Loucy (cell line): ENCODE measurements at regions not wholly inside any gene's neighbourhood (a gene's known extent, or its start where the extent isn't known, plus 50 kb on each side); places are given as distances from the start of the nearest gene placed in this dataset.

Experiments used
- EZH2phosphoT487 ChIP-seq: fragments of 200-600 bp; IDR thresholded peaks from 2 replicates; pipeline ENCODE4 v1.6.1; 2018; ENCODE audit warnings: antibody characterized with exemption, mild to moderate bottlenecking, moderate library complexity, borderline replicate concordance
- TF ChIP-seq, protein P1 (sequence below): fragments of 200-600 bp; sonication (generic); conservative IDR thresholded peaks from 2 replicates; pipeline ENCODE4 v1.5.1; 2014; ENCODE audit warnings: mild to moderate bottlenecking, antibody characterized with exemption, low read length

DNA sequence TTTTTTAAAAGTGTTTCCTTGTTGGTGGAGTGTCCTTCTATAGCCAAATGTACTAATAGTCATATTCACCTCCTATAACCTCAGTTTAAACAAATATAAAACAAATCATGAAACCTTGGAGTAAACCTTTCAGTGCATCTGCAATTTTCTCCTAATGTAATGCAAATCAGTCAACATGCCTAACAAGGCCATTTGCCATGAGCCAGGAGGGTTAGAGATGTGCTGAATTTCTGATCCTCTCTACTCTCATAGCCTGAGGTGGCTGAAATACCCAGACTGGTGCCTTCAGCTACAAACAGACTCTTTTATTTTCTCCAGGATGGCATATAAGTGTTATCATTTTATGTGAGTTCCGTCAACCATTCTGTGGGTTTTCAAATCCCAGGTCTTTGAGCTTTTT lies 908.1 kb downstream of the GALC start:
- TF ChIP-seq, protein P1, sequence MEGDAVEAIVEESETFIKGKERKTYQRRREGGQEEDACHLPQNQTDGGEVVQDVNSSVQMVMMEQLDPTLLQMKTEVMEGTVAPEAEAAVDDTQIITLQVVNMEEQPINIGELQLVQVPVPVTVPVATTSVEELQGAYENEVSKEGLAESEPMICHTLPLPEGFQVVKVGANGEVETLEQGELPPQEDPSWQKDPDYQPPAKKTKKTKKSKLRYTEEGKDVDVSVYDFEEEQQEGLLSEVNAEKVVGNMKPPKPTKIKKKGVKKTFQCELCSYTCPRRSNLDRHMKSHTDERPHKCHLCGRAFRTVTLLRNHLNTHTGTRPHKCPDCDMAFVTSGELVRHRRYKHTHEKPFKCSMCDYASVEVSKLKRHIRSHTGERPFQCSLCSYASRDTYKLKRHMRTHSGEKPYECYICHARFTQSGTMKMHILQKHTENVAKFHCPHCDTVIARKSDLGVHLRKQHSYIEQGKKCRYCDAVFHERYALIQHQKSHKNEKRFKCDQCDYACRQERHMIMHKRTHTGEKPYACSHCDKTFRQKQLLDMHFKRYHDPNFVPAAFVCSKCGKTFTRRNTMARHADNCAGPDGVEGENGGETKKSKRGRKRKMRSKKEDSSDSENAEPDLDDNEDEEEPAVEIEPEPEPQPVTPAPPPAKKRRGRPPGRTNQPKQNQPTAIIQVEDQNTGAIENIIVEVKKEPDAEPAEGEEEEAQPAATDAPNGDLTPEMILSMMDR: no peak
- no peak for TF ChIP-seq EZH2phosphoT487
